NCI-H510A treated with DMSO at 0.1 percent for 48 hours (cell line): ENCODE measurements at regions not wholly inside any gene's neighbourhood (a gene's known extent, or its start where the extent isn't known, plus 50 kb on each side); places are given as distances from the start of the nearest gene placed in this dataset.
"Not testable (repeated sequence)": the region's sequence is repeated elsewhere in the genome, so short reads cannot be mapped to it uniquely, and the experiment has no call there.

ENCODE experiments used
- DNase-seq: peaks from one replicate; lab custom pipeline; 2025; lab: John Stamatoyannopoulos, UW

- DNase-seq, result no peak
These were observed 138.9 kb upstream of the DCC start for GRCh38 chr18:52200921-52201663.

- no peak for DNase-seq
These were observed 131.4 kb upstream of the DCC start for GRCh38 chr18:52208646-52209045.

GRCh38 chr18:52216109-52216508 lies 123.9 kb upstream of the DCC start:
- DNase-seq, result no peak

GRCh38 chr18:52216666-52217065 lies 123.3 kb upstream of the DCC start:
- no peak for DNase-seq

- no peak for DNase-seq
These were observed 120.9 kb upstream of the DCC start for GRCh38 chr18:52219102-52219501.

GRCh38 chr18:52220062-52220591 lies 119.9 kb upstream of the DCC start:
- no peak for DNase-seq

- DNase-seq, result no peak
These were observed 117.8 kb upstream of the DCC start for GRCh38 chr18:52222211-52222610.

- DNase-seq, result no peak
These were observed 112.5 kb upstream of the DCC start for GRCh38 chr18:52227536-52227935.

GRCh38 chr18:52228166-52228565 lies 111.8 kb upstream of the DCC start:
- no peak for DNase-seq

GRCh38 chr18:52236131-52236530 lies 103.9 kb upstream of the DCC start:
- no peak for DNase-seq

- DNase-seq, result no peak
These were observed 102.4 kb upstream of the DCC start for GRCh38 chr18:52237551-52237950.

GRCh38 chr18:52242711-52243110 lies 97.3 kb upstream of the DCC start:
- no peak for DNase-seq

GRCh38 chr18:52244658-52245057 lies 95.3 kb upstream of the DCC start:
- DNase-seq, result no peak

GRCh38 chr18:52254367-52254766 lies 85.6 kb upstream of the DCC start:
- no peak for DNase-seq

GRCh38 chr18:52257417-52257816 lies 82.6 kb upstream of the DCC start:
- DNase-seq, result not testable (repeated sequence)

GRCh38 chr18:52275817-52276216 lies 64.2 kb upstream of the DCC start:
- DNase-seq, result no peak

GRCh38 chr18:52277785-52278184 lies 62.2 kb upstream of the DCC start:
- DNase-seq, result no peak

GRCh38 chr18:52278191-52278590 lies 61.8 kb upstream of the DCC start:
- DNase-seq, result no peak

- DNase-seq, result no peak
These were observed 59.3 kb upstream of the DCC start for GRCh38 chr18:52280702-52281101.

GRCh38 chr18:52283927-52284326 lies 56.1 kb upstream of the DCC start:
- DNase-seq, result no peak

GRCh38 chr18:52286675-52287074 lies 53.3 kb upstream of the DCC start:
- DNase-seq, result no peak

GRCh38 chr18:52287151-52287550 lies 52.8 kb upstream of the DCC start:
- no peak for DNase-seq

GRCh38 chr18:52288403-52289004 lies 51.5 kb upstream of the DCC start:
- peak; percentile 20 for DNase-seq

- no peak for DNase-seq
These were observed 50.6 kb upstream of the DCC start for GRCh38 chr18:52289392-52289791.
